ENCODE measurements at regions not wholly inside any gene's neighbourhood (a gene's known extent, or its start where the extent isn't known, plus 50 kb on each side); places are given as distances from the start of the nearest gene placed in this dataset.

DNA sequence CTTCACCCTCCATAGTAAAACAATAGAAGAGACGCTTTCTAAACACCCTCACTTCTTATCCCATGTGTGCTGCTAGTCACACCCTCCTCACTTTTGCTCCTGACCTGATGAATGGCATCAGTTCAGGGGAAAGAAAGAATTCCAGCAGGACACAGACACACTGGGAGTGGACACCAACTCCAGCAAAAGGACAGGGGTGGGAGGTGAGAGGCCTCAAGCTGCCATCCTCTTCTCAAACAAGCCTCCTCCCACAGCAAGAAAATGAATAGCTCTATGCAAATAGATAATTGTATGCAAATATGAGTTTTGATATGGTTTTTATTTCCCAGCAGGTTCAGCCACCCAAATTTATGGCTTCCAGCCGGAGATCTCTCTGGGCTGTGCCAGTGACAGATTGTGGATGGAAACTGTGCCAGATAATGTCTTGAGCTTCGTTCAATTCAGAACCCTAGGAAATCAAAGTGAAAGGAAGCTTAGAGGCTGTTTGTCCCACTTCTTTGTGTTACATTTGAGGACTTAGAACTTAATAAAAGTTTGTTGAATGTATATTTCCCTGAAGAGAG lies 209.3 kb upstream of the PPP2R3A start (continued):
- TF ChIP-seq BDP1 (IDR thresholded peaks at IDR 0.05; ENCODE audit: insufficient read depth, insufficient read length) (no peak), CBFB (CRISPR knock-in tag; IDR thresholded peaks at IDR 0.05) (no peak), PRPF4 (IDR thresholded peaks at IDR 0.05; ENCODE audit: insufficient read depth, low read depth, low read length, poor library complexity, severe bottlenecking) (no peak), ZNF79 (CRISPR knock-in tag; IDR thresholded peaks at IDR 0.05; ENCODE audit: low read depth) (no peak)
- TF ChIP-seq, protein P1, sequence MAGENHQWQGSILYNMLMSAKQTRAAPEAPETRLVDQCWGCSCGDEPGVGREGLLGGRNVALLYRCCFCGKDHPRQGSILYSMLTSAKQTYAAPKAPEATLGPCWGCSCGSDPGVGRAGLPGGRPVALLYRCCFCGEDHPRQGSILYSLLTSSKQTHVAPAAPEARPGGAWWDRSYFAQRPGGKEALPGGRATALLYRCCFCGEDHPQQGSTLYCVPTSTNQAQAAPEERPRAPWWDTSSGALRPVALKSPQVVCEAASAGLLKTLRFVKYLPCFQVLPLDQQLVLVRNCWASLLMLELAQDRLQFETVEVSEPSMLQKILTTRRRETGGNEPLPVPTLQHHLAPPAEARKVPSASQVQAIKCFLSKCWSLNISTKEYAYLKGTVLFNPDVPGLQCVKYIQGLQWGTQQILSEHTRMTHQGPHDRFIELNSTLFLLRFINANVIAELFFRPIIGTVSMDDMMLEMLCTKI (IDR thresholded peaks at IDR 0.05; ENCODE audit: partially characterized antibody), result no peak

DNA sequence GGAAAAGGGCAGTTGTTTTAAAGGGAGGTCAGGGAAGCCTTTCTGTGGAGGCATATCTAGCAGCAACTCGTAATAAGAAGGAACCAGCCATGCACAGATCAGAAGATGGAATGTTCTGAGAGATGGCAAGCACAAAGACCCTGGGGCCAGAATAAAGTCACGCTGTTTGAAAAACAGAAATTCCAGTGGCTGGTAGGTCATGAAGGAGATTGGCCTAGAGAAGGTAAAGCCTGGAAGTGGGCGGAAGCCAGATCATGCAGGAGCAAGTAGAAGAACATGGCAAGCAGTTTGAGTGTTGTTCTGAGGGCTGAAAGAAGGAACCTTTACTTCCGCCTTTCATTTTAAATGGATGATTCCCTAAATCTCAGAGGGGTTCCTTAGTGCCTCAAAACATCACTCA lies 208.1 kb upstream of the PPP2R3A start:
- H4K20me1 ChIP-seq (replicated peaks; ENCODE audit: control insufficient read depth, insufficient read depth, low read length), result no peaks in the 10 kb centered on the region
- TF ChIP-seq RUNX1 (IDR thresholded peaks at IDR 0.05; ENCODE audit: low read depth) (no peak), SLC30A9 (CRISPR knock-in tag; IDR thresholded peaks at IDR 0.05) (no peak), SMAD3 (CRISPR knock-in tag; conservative IDR thresholded peaks at IDR 0.05) (no peak), SMARCA5 (IDR thresholded peaks at IDR 0.05) (no peak), ZNF57 (CRISPR knock-in tag; IDR thresholded peaks at IDR 0.05) (no peak), ZNF212 (CRISPR knock-in tag; IDR thresholded peaks at IDR 0.05) (no peak)
- TF ChIP-seq, protein P2, sequence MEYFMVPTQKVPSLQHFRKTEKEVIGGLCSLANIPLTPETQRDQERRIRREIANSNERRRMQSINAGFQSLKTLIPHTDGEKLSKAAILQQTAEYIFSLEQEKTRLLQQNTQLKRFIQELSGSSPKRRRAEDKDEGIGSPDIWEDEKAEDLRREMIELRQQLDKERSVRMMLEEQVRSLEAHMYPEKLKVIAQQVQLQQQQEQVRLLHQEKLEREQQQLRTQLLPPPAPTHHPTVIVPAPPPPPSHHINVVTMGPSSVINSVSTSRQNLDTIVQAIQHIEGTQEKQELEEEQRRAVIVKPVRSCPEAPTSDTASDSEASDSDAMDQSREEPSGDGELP (CRISPR knock-in tag; IDR thresholded peaks at IDR 0.05; ENCODE audit: borderline replicate concordance), result no peak
- WGBS (ENCODE audit: insufficient coverage, low coverage, missing lambda C conversion rate), result 5% methylated on average over 4 of the region's 4 CpGs
- ChIA-PET POLR2A (no interaction called here), CTCF (ENCODE audit: low intra/inter-chr PET ratio) (no interaction called here)
- no peak overlapping the region for H3K4me3 ChIP-seq
- no TSS peak for BruUV-seq (replicated peaks)
- no peak overlapping the region for H2AFZ ChIP-seq (ENCODE audit: low read depth, low read length)
- no peak for ATAC-seq
- H3K79me2 ChIP-seq (ENCODE audit: control insufficient read depth, insufficient read depth, low read length), result no peaks in the 10 kb centered on the region
- no peak overlapping the region for H3K4me2 ChIP-seq (ENCODE audit: insufficient read depth, low read length)
- in situ Hi-C loops (cut with MboI) (no loop called here), intact Hi-C loops (cut with micrococcal nuclease) (no loop called here)
- H3K4me1 ChIP-seq (replicated peaks in 1 of 2; ENCODE audit: control insufficient read depth in 2 of 2, insufficient read depth in 2 of 2, low read length in 2 of 2), result no peaks in the 10 kb centered on the region
- H3K36me3 ChIP-seq (ENCODE audit: control insufficient read depth, insufficient read depth, low read length), result no peaks in the 10 kb centered on the region
- H3K27me3 ChIP-seq (ENCODE audit: control insufficient read depth in 2 of 2, insufficient read depth in 2 of 2, low read length in 2 of 2), result no peaks in the 10 kb centered on the region
- no peak for FAIRE-seq
- no peaks in the 10 kb centered on the region for H3K9me1 ChIP-seq (ENCODE audit: control insufficient read depth, insufficient read depth, low read length)
- no peak for DNase-seq (ENCODE audit: extremely low read depth in 1 of 4, low spot score in 3 of 4)
- H3K9me3 ChIP-seq (replicated peaks; ENCODE audit: control insufficient read depth, insufficient read depth, low read depth, low read length), result no peaks in the 10 kb centered on the region
- no peak overlapping the region for H3K27ac ChIP-seq (ENCODE audit: extremely low read depth, low read depth, low read length)
- H3K9ac ChIP-seq (ENCODE audit: insufficient read depth in 1 of 2, low read depth in 2 of 2, low read length in 2 of 2), result no peak overlapping the region

Measured in K562 (cell line).